Esophagus (tissue), 2 donors: ENCODE measurements at regions not wholly inside any gene's neighbourhood (a gene's known extent, or its start where the extent isn't known, plus 50 kb on each side); places are given as distances from the start of the nearest gene placed in this dataset.

Experiments used
- H3K27ac ChIP-seq, 2 donors: one replicate each; pipeline ENCODE4 v1.5.1; 2013; ENCODE audit warnings: low read depth in 2 of 2, mild to moderate bottlenecking in 2 of 2, inconsistent platforms in 1 of 2, low read length in 1 of 2, moderate library complexity in 1 of 2
- H3K27me3 ChIP-seq, 2 donors: one replicate each; pipeline ENCODE4 v1.6.1; 2013; ENCODE audit warnings: low read length in 2 of 2, control low read depth in 1 of 2, mild to moderate bottlenecking in 1 of 2; ENCODE audit not compliant: insufficient read depth in 2 of 2, control insufficient read depth in 1 of 2
- H3K36me3 ChIP-seq, 2 donors: one replicate each; pipeline ENCODE4 v1.6.1; 2013; ENCODE audit warnings: low read length in 1 of 2; ENCODE audit not compliant: control insufficient read depth in 2 of 2, insufficient read depth in 2 of 2
- H3K4me1 ChIP-seq, 2 donors: one replicate each; pipeline ENCODE4 v1.6.1; 2013; ENCODE audit warnings: low read length in 1 of 2; ENCODE audit not compliant: control insufficient read depth in 2 of 2, insufficient read depth in 2 of 2
- H3K4me3 ChIP-seq, 2 donors: one replicate each; pipeline ENCODE4 v1.5.1; 2013; ENCODE audit warnings: low read length in 2 of 2, mild to moderate bottlenecking in 2 of 2, low read depth in 1 of 2, moderate library complexity in 1 of 2
- H3K9me3 ChIP-seq, 2 donors: one replicate each; pipeline ENCODE4 v1.6.1; 2013; ENCODE audit warnings: mild to moderate bottlenecking in 2 of 2, low read depth in 1 of 2, low read length in 1 of 2, moderate library complexity in 1 of 2; ENCODE audit not compliant: control insufficient read depth in 2 of 2, insufficient read depth in 1 of 2
- WGBS, 2 donors: extraction: QIAGEN DNeasy Blood & Tissue Kit; methylation state at CpG; one replicate each; pipeline ENCODE4 v1.1.7; 2013; 5-methylcytosine and 5-hydroxymethylcytosine counted together
- donor health status: healthy with polysubstance abuse.
- donor health status: Bipolar disorder and iron deficiency.

GRCh38 chr12:39065455-39065854, 160.1 kb upstream of the CPNE8 start:
- Histone ChIP-seq H3K4me3 (no peak overlapping the region), H3K36me3 (no peaks in the 10 kb centered on the region), H3K9me3 (no peaks in the 10 kb centered on the region), H3K4me1 (no peaks in the 10 kb centered on the region), H3K27me3 (no peaks in the 10 kb centered on the region), H3K27ac (no peak overlapping the region)
- 63 to 72% methylated on average over 2 of the region's 2 CpGs for WGBS, 2 donors

DNA sequence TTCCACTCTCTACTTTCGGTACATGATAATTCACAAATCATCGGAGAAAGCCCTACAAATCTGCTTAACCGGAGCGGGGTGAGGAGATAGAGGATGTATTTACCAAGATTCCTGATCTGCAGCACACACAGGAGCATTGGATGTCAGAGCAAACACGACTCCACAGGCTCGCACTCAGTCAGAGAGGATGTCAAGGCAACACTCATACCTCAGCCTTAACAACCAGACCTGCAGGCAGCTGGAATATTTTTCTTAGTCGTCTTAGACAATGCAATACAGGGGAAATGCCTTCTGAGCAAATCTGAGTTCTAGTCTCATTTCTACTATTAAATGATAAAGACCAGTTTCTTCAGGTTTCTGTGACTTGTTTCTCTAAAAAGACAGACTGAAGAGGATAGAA, 159.3 kb upstream of the CPNE8 start:
- H3K36me3 ChIP-seq: no peaks in the 10 kb centered on the region
- peaks cover 0 to 2% of the 10 kb centered on the region in 2 donors for H3K9me3 ChIP-seq
- H3K27ac ChIP-seq: no peak overlapping the region
- H3K4me1 ChIP-seq: no peaks in the 10 kb centered on the region
- WGBS, 2 donors: 46 to 59% methylated on average over 7 of the region's 7 CpGs
- no peak overlapping the region for H3K4me3 ChIP-seq
- H3K27me3 ChIP-seq: no peaks in the 10 kb centered on the region

GRCh38 chr12:39062266-39062996, 157.0 kb upstream of the CPNE8 start:
- no peak overlapping the region for H3K27ac ChIP-seq
- H3K4me1 ChIP-seq: no peaks in the 10 kb centered on the region
- H3K9me3 ChIP-seq: peaks cover 0 to 2% of the 10 kb centered on the region in 2 donors
- H3K27me3 ChIP-seq: no peaks in the 10 kb centered on the region
- 68 to 69% methylated on average over 3 of the region's 3 CpGs for WGBS, 2 donors
- no peak overlapping the region for H3K4me3 ChIP-seq
- H3K36me3 ChIP-seq: no peaks in the 10 kb centered on the region

DNA sequence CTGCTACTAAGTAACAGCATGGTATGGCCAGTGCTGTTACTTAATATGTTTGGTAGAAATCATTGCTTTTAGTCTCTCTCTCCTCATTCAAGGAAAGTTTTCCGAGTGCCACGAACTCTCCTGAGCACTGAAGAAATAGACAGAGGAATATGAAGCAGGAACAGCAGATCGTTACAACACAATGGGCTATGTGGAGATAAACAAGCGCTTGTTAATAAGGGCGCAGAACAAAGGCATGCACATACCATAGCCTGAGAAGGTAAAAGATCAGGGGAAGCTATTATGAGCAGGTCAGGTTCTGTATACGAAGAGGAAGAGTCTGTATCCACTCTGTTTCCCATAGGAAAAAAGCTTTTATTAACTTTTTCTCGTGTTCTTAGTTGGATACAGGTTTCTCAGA, 156.2 kb upstream of the CPNE8 start:
- peaks cover 0 to 2% of the 10 kb centered on the region in 2 donors for H3K9me3 ChIP-seq
- WGBS, 2 donors: 67 to 68% methylated on average over 7 of the region's 7 CpGs

GRCh38 chr12:39048395-39048794, 143.0 kb upstream of the CPNE8 start:
- Histone ChIP-seq H3K27me3 (no peaks in the 10 kb centered on the region), H3K9me3 (no peaks in the 10 kb centered on the region), H3K36me3 (no peaks in the 10 kb centered on the region), H3K27ac (no peak overlapping the region), H3K4me3 (no peak overlapping the region), H3K4me1 (no peaks in the 10 kb centered on the region)

More for the DNA sequence above, 156.2 kb upstream of the CPNE8 start:
- Histone ChIP-seq H3K36me3 (no peaks in the 10 kb centered on the region), H3K4me3 (no peak overlapping the region), H3K4me1 (no peaks in the 10 kb centered on the region), H3K27me3 (no peaks in the 10 kb centered on the region), H3K27ac (no peak overlapping the region)

- no peak overlapping the region for H3K4me3 ChIP-seq
- H3K27me3 ChIP-seq: no peaks in the 10 kb centered on the region
- H3K9me3 ChIP-seq: no peaks in the 10 kb centered on the region
- H3K36me3 ChIP-seq: no peaks in the 10 kb centered on the region
- H3K4me1 ChIP-seq: no peaks in the 10 kb centered on the region
- WGBS, 2 donors: 86% methylated on average over 8 of the region's 8 CpGs
- no peak overlapping the region for H3K27ac ChIP-seq
These were observed 142.3 kb upstream of the CPNE8 start for GRCh38 chr12:39047539-39048262.

DNA sequence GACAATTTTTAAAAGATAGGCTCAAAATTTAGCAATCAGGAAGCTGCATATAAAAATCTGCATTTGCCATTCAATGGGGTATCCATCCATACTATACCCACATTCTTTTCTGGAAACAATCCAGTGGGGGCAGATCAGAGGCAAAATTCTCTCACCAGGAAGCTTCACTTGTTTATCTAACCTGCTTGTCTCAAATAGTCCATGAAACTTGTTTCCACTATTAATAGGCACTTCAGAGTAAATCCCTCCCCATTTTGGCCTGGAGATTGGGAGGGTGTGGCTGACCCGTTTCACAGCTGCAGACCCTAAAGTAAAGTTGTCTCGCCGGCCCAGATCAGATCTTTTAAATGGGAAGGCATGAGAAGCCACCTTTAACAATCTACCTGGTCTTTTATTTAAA, 139.4 kb upstream of the CPNE8 start:
- no peak overlapping the region for H3K4me3 ChIP-seq
- no peaks in the 10 kb centered on the region for H3K27me3 ChIP-seq
- H3K4me1 ChIP-seq: no peaks in the 10 kb centered on the region
- no peak overlapping the region for H3K27ac ChIP-seq
- WGBS, 2 donors: 35 to 49% methylated on average over 3 of the region's 3 CpGs
- no peaks in the 10 kb centered on the region for H3K9me3 ChIP-seq
- H3K36me3 ChIP-seq: no peaks in the 10 kb centered on the region

DNA sequence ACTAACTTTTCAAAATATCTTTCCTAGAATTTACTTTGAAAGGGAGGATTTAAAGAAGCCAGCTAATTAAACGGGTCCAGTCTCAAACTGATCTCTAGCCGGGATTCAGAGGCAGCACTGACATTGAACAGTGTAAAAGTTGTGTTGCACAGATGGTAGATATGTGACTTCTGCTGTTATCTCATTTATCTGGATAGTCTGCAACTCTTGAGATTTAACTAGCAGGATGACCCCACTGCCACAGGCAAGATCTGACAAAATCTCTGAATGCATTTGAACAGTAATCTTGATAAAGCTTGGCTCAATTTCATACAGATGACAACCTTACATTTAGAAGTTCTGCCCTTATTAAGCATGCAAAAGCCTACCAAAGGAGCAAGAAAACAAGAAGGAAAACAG, 138.0 kb upstream of the CPNE8 start:
- Histone ChIP-seq H3K4me1 (no peaks in the 10 kb centered on the region), H3K4me3 (no peak overlapping the region), H3K9me3 (no peaks in the 10 kb centered on the region), H3K27ac (no peak overlapping the region), H3K27me3 (no peaks in the 10 kb centered on the region), H3K36me3 (no peaks in the 10 kb centered on the region)
- WGBS, 2 donors: 30 to 40% methylated on average over 2 of the region's 2 CpGs

DNA sequence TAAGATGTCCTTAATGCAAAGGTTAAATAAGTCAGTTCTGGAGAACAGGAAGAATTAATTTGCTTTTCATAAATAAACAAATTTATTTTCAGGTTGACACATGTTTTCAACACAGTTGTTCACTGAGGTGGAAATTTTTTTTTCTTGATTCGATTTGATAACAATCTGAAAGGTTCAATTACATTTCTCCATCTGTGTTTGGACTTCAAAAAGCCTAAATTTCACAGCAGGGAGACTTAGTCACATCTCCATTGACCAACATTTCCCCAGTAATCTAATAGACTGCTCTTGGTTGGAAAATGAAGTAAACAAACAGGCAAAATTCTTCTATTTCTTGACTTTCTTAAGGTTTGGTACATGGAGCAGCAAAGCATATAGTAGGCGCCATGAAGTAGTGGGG, 134.9 kb upstream of the CPNE8 start:
- no peak overlapping the region for H3K4me3 ChIP-seq
- H3K4me1 ChIP-seq: no peaks in the 10 kb centered on the region
- H3K27me3 ChIP-seq: no peaks in the 10 kb centered on the region
- no peak overlapping the region for H3K27ac ChIP-seq
- H3K9me3 ChIP-seq: no peaks in the 10 kb centered on the region
- H3K36me3 ChIP-seq: no peaks in the 10 kb centered on the region
- WGBS, 2 donors: 67 to 69% methylated on average over 2 of the region's 2 CpGs

DNA sequence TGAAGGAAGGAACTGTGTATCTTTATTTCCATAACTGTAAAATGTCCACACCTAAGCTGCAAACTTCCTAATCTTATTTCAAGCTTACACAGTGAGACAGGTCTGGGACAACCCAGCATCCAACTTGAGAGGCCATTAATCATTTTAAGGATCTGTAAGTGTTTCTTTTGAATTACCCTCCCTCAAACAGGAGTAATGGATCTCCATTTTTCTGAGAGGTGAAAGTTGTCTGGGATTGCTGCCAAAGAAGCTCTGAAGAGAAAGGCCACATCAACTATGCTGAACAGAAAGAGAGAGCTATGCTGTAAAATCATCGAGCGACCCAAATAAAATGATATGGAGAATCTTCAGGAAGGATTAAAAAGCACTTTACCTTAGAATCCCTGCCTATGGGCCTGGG, 131.7 kb upstream of the CPNE8 start:
- Histone ChIP-seq H3K27me3 (no peaks in the 10 kb centered on the region), H3K9me3 (no peaks in the 10 kb centered on the region), H3K4me1 (no peaks in the 10 kb centered on the region), H3K36me3 (no peaks in the 10 kb centered on the region), H3K4me3 (no peak overlapping the region), H3K27ac (no peak overlapping the region)
- 72 to 77% methylated on average over 2 of the region's 2 CpGs for WGBS, 2 donors
